Muscle of arm (tissue), 1 donor: ENCODE measurements at regions not wholly inside any gene's neighbourhood (a gene's known extent, or its start where the extent isn't known, plus 50 kb on each side); places are given as distances from the start of the nearest gene placed in this dataset.

ENCODE experiments used
- DNase-seq: peaks from one replicate; pipeline ENCODE4 v3.0.0-alpha.2; 2013

DNA sequence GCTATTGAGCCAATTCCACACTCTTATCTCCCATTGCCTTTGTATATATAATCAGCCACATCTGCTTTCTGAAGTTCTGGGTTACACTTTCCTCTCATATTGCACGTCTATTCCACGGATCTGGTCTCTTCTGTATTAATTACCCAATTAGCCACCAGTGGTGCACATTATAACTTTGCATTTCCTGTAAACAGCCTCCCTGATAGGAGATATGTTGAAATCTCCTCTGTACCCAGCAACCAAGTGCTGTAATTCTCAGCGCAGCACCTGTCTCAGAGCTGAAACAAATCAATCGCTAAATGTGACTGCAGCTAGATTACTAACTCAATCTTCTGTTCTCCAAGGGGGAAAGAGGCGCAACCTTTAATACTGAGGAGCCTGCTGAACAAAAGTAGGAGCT is 326.4 kb downstream of the SLITRK2 start:
- DNase-seq: no peak

DNA sequence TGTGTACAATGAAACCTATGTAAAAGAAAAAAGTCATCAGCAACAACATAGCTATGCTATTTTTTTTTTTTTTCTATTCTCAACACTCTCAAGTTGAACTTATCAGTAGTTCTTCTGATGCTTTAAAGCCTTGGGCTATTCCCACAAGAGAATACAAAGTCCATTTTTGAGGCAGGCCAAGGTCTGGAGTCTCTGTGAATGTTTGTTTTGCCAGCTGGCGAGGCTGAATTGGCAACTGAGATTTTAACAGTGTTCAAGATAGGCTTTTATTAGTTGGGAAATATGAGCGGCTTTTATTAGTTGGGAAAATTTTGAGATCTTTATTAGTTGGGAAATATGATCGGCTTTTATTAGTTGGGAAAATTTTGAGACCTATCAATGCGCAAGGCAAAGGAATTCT is 336.6 kb downstream of the SLITRK2 start:
- DNase-seq: no peak

DNA sequence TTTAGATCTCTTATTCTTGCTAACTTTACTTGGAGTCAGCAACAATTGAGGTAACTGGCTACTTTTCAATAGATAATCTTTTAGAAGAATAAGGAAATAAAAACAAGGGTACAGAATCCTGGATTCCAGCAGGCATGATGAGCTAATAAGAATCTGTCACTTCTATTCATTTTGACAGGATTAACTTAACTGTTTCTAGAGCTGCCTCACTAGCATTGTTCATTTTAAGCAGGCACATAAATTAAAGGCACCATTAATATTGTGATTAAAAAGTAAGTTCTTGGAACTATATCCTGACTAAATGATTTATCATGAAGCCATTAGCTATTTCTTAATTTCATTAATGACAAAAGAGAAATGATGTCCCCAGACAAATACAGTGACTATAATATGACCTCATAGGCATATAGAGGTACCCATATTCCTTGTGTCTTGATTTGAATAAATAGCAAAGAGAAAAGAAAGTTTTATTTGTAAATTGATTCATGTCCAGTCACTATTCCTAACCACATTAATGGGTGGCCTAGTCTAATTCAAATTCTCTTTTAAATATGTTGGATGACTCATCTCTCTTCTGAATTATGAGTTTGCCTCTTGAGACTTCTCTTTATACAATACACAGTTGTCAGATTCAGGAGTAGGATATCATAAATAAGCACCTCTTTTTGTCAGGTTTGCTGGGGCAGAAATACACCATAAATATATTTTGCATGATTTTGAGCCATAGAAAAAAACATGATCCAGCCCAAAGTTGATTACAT is 343.0 kb downstream of the SLITRK2 start:
- no peak for DNase-seq

GRCh38 chrX:146173742-146174141 is 356.1 kb downstream of the SLITRK2 start:
- no peak for DNase-seq

DNA sequence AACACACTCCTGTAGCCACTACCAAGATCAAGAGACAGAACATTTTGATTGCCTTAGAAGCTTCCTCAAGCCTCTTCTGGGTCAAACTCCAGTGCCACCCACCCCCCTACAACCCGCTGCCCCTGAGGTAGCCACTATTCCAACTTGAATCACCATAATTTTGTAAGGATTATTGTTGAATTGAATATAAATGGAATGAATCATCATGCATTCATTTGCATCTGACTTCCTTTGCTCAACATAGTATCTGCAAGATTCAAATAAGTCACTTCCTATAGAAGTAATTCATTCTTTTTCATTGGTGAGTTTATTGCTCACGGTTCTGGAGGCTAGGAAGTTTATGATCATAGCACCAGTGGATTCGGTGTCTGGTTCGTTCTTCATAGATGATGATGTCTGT is 364.2 kb downstream of the SLITRK2 start:
- no peak for DNase-seq

DNA sequence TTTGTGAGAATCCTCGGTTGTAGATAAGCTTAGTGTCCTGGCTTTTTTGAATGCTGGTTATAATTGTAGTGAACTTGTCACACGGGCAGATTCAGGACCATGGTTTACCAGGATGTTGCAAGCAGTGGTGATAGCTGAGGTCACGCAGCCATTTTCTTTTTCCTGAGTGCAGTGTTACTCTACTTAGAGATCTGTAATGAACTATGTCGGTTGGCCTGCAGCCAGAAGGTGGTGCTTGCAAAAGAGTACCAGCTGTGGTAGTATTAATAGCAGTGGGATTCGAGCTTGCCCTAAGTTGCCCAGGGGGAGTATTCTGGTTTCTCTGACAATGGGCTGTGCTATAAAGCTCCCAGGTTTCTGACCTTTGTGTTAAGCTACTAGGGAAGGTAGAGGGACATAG is 368.9 kb downstream of the SLITRK2 start:
- DNase-seq: no peak

- peak; percentile 1 for DNase-seq
Observed at GRCh38 chrX:146189371-146189770, 371.7 kb downstream of the SLITRK2 start.

DNA sequence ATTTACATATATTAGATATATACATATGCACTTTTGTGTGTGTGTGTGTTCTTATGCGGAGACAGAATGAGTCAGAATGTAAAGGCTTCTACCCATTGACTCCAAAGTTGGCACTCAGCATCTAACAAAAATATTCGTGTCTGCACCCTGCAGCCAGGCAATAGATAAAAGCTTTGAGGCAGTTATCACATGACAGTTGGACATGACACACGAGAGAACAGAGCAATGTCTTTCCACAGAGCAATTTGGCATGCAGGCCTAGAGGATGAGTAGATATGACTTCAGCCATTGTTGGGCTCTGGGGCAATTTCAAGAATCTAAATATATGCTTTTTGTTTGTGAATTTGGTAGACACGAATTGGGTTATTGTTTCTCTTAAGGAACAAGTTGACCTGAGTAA is 391.2 kb downstream of the SLITRK2 start:
- DNase-seq: no peak

DNA sequence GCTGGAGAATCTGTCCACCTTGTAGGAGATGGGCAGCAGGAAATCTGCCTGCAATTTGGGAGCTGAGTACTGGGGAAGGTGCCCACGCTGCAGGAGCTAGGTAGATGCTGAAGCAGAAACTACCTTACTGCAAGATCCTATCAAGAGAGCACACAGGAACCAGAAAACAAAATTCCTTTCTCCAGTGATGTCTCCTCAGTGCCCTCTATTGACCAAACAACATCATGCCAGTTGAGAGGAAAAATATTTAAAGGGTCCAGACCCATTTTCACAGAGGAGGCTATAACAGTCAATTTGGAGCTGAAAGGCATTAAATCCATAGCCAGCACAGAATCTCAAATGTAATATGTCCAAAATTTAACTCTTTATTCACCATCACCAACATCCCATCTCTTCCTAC is 406.8 kb downstream of the SLITRK2 start:
- no peak for DNase-seq

- DNase-seq: no peak
Observed at GRCh38 chrX:146238173-146238572, 420.5 kb downstream of the SLITRK2 start.

DNA sequence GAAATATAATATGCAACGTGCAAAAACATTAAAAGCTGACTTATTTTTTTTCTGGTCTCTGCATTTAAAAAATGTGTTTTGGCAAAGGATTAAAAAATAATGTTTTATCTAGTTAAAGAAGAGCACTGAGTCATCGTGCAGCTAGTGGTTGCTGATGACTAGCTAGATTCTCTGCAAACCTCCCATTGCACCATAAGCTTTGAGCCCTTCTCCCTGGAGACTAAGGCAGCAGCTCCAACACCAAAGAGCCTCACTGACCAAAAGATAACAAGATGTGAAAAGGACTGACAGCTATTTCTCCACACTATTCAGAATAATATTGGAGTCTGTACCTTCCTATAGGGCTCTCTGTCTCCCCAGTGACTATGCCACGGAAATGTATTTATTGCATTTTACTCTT is 424.3 kb downstream of the SLITRK2 start:
- DNase-seq: no peak

- no peak for DNase-seq
Observed at GRCh38 chrX:146243041-146243440, 425.4 kb downstream of the SLITRK2 start.

GRCh38 chrX:146259207-146259606 is 441.6 kb downstream of the SLITRK2 start:
- DNase-seq: no peak

GRCh38 chrX:146264763-146265375 is 447.2 kb downstream of the SLITRK2 start:
- DNase-seq: no peak

- no peak for DNase-seq
Observed at GRCh38 chrX:146278381-146278780, 460.8 kb downstream of the SLITRK2 start.
